ENCODE measurements at regions not wholly inside any gene's neighbourhood (a gene's known extent, or its start where the extent isn't known, plus 50 kb on each side); places are given as distances from the start of the nearest gene placed in this dataset.

- no peaks in the 10 kb centered on the region for H3K9me3 Mint-ChIP-seq (ENCODE audit: low read depth)
- no peaks in the 10 kb centered on the region for H3K4me1 Mint-ChIP-seq
- no peak for DNase-seq
- CTCF ChIA-PET: no interaction called here
- H3K27me3 Mint-ChIP-seq: peaks cover 27% of the 10 kb centered on the region
- no peak overlapping the region for H3K4me3 Mint-ChIP-seq
- no peak for ATAC-seq
- intact Hi-C loops (cut with DNase I, micrococcal nuclease): no loop called here
- H3K36me3 Mint-ChIP-seq (ENCODE audit: low read depth): no peaks in the 10 kb centered on the region
- POLR2A ChIA-PET: no interaction called here
- H3K27ac Mint-ChIP-seq: no peak overlapping the region
These were observed 65.9 kb upstream of the CDKN3 start for GRCh38 chr14:54330876-54331275.

- no peaks in the 10 kb centered on the region for H3K9me3 Mint-ChIP-seq (ENCODE audit: low read depth)
- no peaks in the 10 kb centered on the region for H3K4me1 Mint-ChIP-seq
- H3K27ac Mint-ChIP-seq: no peak overlapping the region
- H3K36me3 Mint-ChIP-seq (ENCODE audit: low read depth): no peaks in the 10 kb centered on the region
- ATAC-seq (no peak), DNase-seq (no peak)
- POLR2A ChIA-PET: no interaction called here
- CTCF ChIA-PET: interaction anchor here (0.8 to 1.0 kb wide), 2 partner anchors 10 to 16 kb away, joined by 4 read pairs; no protein-coding TSS in a partner anchor
- intact Hi-C loops (cut with DNase I, micrococcal nuclease): no loop called here
- peaks cover 26% of the 10 kb centered on the region for H3K27me3 Mint-ChIP-seq
- no peak overlapping the region for H3K4me3 Mint-ChIP-seq
These were observed 65.3 kb upstream of the CDKN3 start for GRCh38 chr14:54331516-54331915.

GRCh38 chr14:54332490-54332889 is 64.3 kb upstream of the CDKN3 start:
- Mint-ChIP-seq H3K36me3 (ENCODE audit: low read depth) (no peaks in the 10 kb centered on the region), H3K27me3 (peaks cover 21% of the 10 kb centered on the region), H3K27ac (no peak overlapping the region), H3K4me1 (no peaks in the 10 kb centered on the region), H3K4me3 (no peak overlapping the region), H3K9me3 (ENCODE audit: low read depth) (no peaks in the 10 kb centered on the region)
- CTCF ChIA-PET: interaction anchor here (0.8 to 1.0 kb wide), 3 partner anchors 11 to 15 kb away, joined by 3 to 4 read pairs (median 4); no protein-coding TSS in a partner anchor
- intact Hi-C loops (cut with DNase I, micrococcal nuclease): no loop called here
- DNase-seq (no peak), ATAC-seq (no peak)
- POLR2A ChIA-PET: no interaction called here

GRCh38 chr14:54333511-54333910 is 63.3 kb upstream of the CDKN3 start:
- ATAC-seq: no peak
- intact Hi-C loops (cut with DNase I, micrococcal nuclease): no loop called here

GRCh38 chr14:54335569-54336155 is 61.1 kb upstream of the CDKN3 start:
- Mint-ChIP-seq H3K4me3 (no peak overlapping the region), H3K27me3 (peaks cover 5% of the 10 kb centered on the region), H3K27ac (no peak overlapping the region), H3K36me3 (ENCODE audit: low read depth) (no peaks in the 10 kb centered on the region), H3K4me1 (no peaks in the 10 kb centered on the region), H3K9me3 (ENCODE audit: low read depth) (no peaks in the 10 kb centered on the region)
- POLR2A ChIA-PET: no interaction called here
- DNase-seq (no peak), ATAC-seq (no peak)
- intact Hi-C loops (cut with DNase I, micrococcal nuclease): no loop called here
- CTCF ChIA-PET: no interaction called here

More at GRCh38 chr14:54333511-54333910, 63.3 kb upstream of the CDKN3 start:
- POLR2A ChIA-PET: no interaction called here
- Mint-ChIP-seq H3K36me3 (ENCODE audit: low read depth) (no peaks in the 10 kb centered on the region), H3K4me1 (no peaks in the 10 kb centered on the region), H3K4me3 (no peak overlapping the region), H3K9me3 (ENCODE audit: low read depth) (no peaks in the 10 kb centered on the region), H3K27ac (no peak overlapping the region), H3K27me3 (peaks cover 17% of the 10 kb centered on the region)
- CTCF ChIA-PET: interaction anchor here (0.6 to 0.8 kb wide), 2 partner anchors 99 to 1093 kb away, joined by 3 read pairs; no protein-coding TSS in a partner anchor
- DNase-seq: no peak

- ATAC-seq (no peak), DNase-seq (no peak)
- intact Hi-C loops (cut with DNase I, micrococcal nuclease): no loop called here
- Mint-ChIP-seq H3K4me3 (no peak overlapping the region), H3K36me3 (ENCODE audit: low read depth) (no peaks in the 10 kb centered on the region), H3K27me3 (peaks cover 3% of the 10 kb centered on the region), H3K9me3 (ENCODE audit: low read depth) (no peaks in the 10 kb centered on the region), H3K4me1 (no peaks in the 10 kb centered on the region), H3K27ac (no peak overlapping the region)
- POLR2A ChIA-PET: no interaction called here
- CTCF ChIA-PET: interaction anchor here (0.6 to 4.6 kb wide), 3 partner anchors 8 to 408 kb away, joined by 3 to 39 read pairs (median 3); no protein-coding TSS in a partner anchor
These were observed 59.5 kb upstream of the CDKN3 start for GRCh38 chr14:54337314-54337713.

GRCh38 chr14:54338696-54339317 is 58.0 kb upstream of the CDKN3 start:
- H3K4me1 Mint-ChIP-seq: no peaks in the 10 kb centered on the region
- POLR2A ChIA-PET: no interaction called here
- no peak overlapping the region for H3K4me3 Mint-ChIP-seq
- intact Hi-C loops (cut with DNase I, micrococcal nuclease): no loop called here
- ATAC-seq (no peak), DNase-seq (no peak)
- H3K36me3 Mint-ChIP-seq (ENCODE audit: low read depth): no peaks in the 10 kb centered on the region
- CTCF ChIA-PET: interaction anchor here (1.0 to 4.6 kb wide), 3 partner anchors 10 to 17 kb away, joined by 4 to 39 read pairs (median 12); no protein-coding TSS in a partner anchor
- H3K27me3 Mint-ChIP-seq: peaks cover 2% of the 10 kb centered on the region
- H3K9me3 Mint-ChIP-seq (ENCODE audit: low read depth): no peaks in the 10 kb centered on the region
- H3K27ac Mint-ChIP-seq: no peak overlapping the region

GRCh38 chr14:54339771-54340170 is 57.0 kb upstream of the CDKN3 start:
- ChIA-PET CTCF (interaction anchor here (2.0 to 4.6 kb wide), 2 partner anchors 9 to 11 kb away, joined by 12 to 39 read pairs; no protein-coding TSS in a partner anchor), POLR2A (no interaction called here)
- H3K4me1 Mint-ChIP-seq: no peaks in the 10 kb centered on the region
- no peak for DNase-seq
- intact Hi-C loops (cut with DNase I, micrococcal nuclease): loop anchor here in 1 of 2 experiments (10.0 kb wide), 1 partner anchor 405 kb away; no protein-coding TSS in a partner anchor
- H3K27ac Mint-ChIP-seq: no peak overlapping the region
- no peak for ATAC-seq
- H3K4me3 Mint-ChIP-seq: no peak overlapping the region
- no peaks in the 10 kb centered on the region for H3K9me3 Mint-ChIP-seq (ENCODE audit: low read depth)
- no peaks in the 10 kb centered on the region for H3K36me3 Mint-ChIP-seq (ENCODE audit: low read depth)
- H3K27me3 Mint-ChIP-seq: peaks cover 2% of the 10 kb centered on the region

- H3K27ac Mint-ChIP-seq: no peak overlapping the region
- peaks cover 2% of the 10 kb centered on the region for H3K27me3 Mint-ChIP-seq
- CTCF ChIA-PET: no interaction called here
- POLR2A ChIA-PET: no interaction called here
- DNase-seq (no peak), ATAC-seq (no peak)
- intact Hi-C loops (cut with DNase I, micrococcal nuclease): loop anchor here in 1 of 2 experiments (10.0 kb wide), 1 partner anchor 408 kb away; no protein-coding TSS in a partner anchor
- no peaks in the 10 kb centered on the region for H3K9me3 Mint-ChIP-seq (ENCODE audit: low read depth)
- no peaks in the 10 kb centered on the region for H3K4me1 Mint-ChIP-seq
- H3K36me3 Mint-ChIP-seq (ENCODE audit: low read depth): no peaks in the 10 kb centered on the region
- H3K4me3 Mint-ChIP-seq: no peak overlapping the region
These were observed 54.0 kb upstream of the CDKN3 start for GRCh38 chr14:54342806-54343205.

- Mint-ChIP-seq H3K27me3 (peaks cover 2% of the 10 kb centered on the region), H3K9me3 (ENCODE audit: low read depth) (no peaks in the 10 kb centered on the region), H3K4me3 (no peak overlapping the region), H3K27ac (no peak overlapping the region), H3K36me3 (ENCODE audit: low read depth) (no peaks in the 10 kb centered on the region), H3K4me1 (no peaks in the 10 kb centered on the region)
- ChIA-PET POLR2A (no interaction called here), CTCF (interaction anchor here (0.9 kb wide), 1 partner anchor 11 kb away, joined by 3 read pairs; no protein-coding TSS in a partner anchor)
- intact Hi-C loops (cut with DNase I, micrococcal nuclease): loop anchor here in 1 of 2 experiments (10.0 kb wide), 1 partner anchor 409 kb away; no protein-coding TSS in a partner anchor
- ATAC-seq (no peak), DNase-seq (no peak)
These were observed 53.3 kb upstream of the CDKN3 start for GRCh38 chr14:54343272-54344121.

- ATAC-seq (no peak), DNase-seq (no peak)
- no peaks in the 10 kb centered on the region for H3K4me1 Mint-ChIP-seq
- no peak overlapping the region for H3K27ac Mint-ChIP-seq
- H3K36me3 Mint-ChIP-seq (ENCODE audit: low read depth): no peaks in the 10 kb centered on the region
- intact Hi-C loops (cut with DNase I, micrococcal nuclease): loop anchor here in 1 of 2 experiments (10.0 kb wide), 1 partner anchor 410 kb away; no protein-coding TSS in a partner anchor
- H3K4me3 Mint-ChIP-seq: no peak overlapping the region
- H3K27me3 Mint-ChIP-seq: peaks cover 6% of the 10 kb centered on the region
- no peaks in the 10 kb centered on the region for H3K9me3 Mint-ChIP-seq (ENCODE audit: low read depth)
- POLR2A ChIA-PET: no interaction called here
- CTCF ChIA-PET: no interaction called here
These were observed 52.4 kb upstream of the CDKN3 start for GRCh38 chr14:54344445-54344844.
